ENCODE measurements at regions not wholly inside any gene's neighbourhood (a gene's known extent, or its start where the extent isn't known, plus 50 kb on each side); places are given as distances from the start of the nearest gene placed in this dataset.

- no peak overlapping the region for H3K4me3 ChIP-seq (replicated peaks in 1 of 2; ENCODE audit: low read depth in 2 of 2, low read length in 2 of 2)
- TF ChIP-seq CTCF (IDR thresholded peaks at IDR 0.05; ENCODE audit: low read depth, low read length), result no peak
- no peak for DNase-seq (ENCODE audit: low read depth in 2 of 2)
Measured at GRCh38 chr18:30186245-30186644, 856.3 kb downstream of the DSC3 start.

GRCh38 chr18:30177056-30177455 lies 865.5 kb downstream of the DSC3 start:
- H3K4me3 ChIP-seq (replicated peaks in 1 of 2; ENCODE audit: low read depth in 2 of 2, low read length in 2 of 2), result no peak overlapping the region
- TF ChIP-seq CTCF (IDR thresholded peaks at IDR 0.05; ENCODE audit: low read depth, low read length), result no peak
- peak; percentile 6 to 43 for DNase-seq (ENCODE audit: low read depth in 2 of 2)

GRCh38 chr18:30175621-30176225 lies 866.8 kb downstream of the DSC3 start:
- no peak overlapping the region for H3K4me3 ChIP-seq (replicated peaks in 1 of 2; ENCODE audit: low read depth in 2 of 2, low read length in 2 of 2)
- TF ChIP-seq CTCF (IDR thresholded peaks at IDR 0.05; ENCODE audit: low read depth, low read length), result no peak
- no peak for DNase-seq (ENCODE audit: low read depth in 2 of 2)

DNA sequence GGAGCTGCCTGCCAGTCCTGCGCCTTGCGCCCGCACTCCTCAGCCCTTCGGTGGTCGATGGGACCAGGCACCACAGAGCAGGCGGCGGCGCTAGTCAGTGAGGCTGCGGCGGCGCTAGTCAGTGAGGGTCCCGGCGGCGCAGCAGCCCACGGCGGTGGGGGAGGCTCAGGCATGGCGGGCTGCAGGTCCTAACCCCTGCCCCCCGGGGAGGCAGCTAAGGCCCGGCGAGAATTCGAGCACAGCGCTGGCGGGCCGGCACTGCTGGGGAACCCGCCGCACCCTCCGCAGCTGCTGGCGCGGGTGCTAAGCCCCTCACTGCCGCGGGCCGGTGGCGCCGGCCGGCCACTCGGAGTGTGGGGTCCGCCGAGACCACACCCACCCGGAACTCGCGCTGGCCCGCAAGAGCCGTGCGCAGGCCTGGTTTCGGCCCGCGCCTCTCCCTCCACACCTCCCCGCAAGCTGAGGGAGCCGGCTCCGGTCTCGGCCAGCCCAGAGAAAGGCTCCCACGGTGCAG lies 867.4 kb downstream of the DSC3 start:
- no peak for TF ChIP-seq CTCF (IDR thresholded peaks at IDR 0.05; ENCODE audit: low read depth, low read length)
- H3K4me3 ChIP-seq (replicated peaks in 1 of 2; ENCODE audit: low read depth in 2 of 2, low read length in 2 of 2), result no peak overlapping the region
- no peak for DNase-seq (ENCODE audit: low read depth in 2 of 2)

- DNase-seq (ENCODE audit: low read depth in 2 of 2), result no peak
- no peak for TF ChIP-seq CTCF (IDR thresholded peaks at IDR 0.05; ENCODE audit: low read depth, low read length)
Measured at GRCh38 chr18:30163573-30163972, 879.0 kb downstream of the DSC3 start.

GRCh38 chr18:30160124-30160523 lies 882.4 kb downstream of the DSC3 start:
- H3K4me3 ChIP-seq (replicated peaks in 1 of 2; ENCODE audit: low read depth in 2 of 2, low read length in 2 of 2), result no peak overlapping the region
- no peak for TF ChIP-seq CTCF (IDR thresholded peaks at IDR 0.05; ENCODE audit: low read depth, low read length)
- DNase-seq (ENCODE audit: low read depth in 2 of 2), result peak in 1 of 2 donors; percentile 4

More at GRCh38 chr18:30163573-30163972, 879.0 kb downstream of the DSC3 start:
- H3K4me3 ChIP-seq (replicated peaks in 1 of 2; ENCODE audit: low read depth in 2 of 2, low read length in 2 of 2), result no peak overlapping the region
